K562 (cell line): ENCODE measurements at regions not wholly inside any gene's neighbourhood (a gene's known extent, or its start where the extent isn't known, plus 50 kb on each side); places are given as distances from the start of the nearest gene placed in this dataset.

Experiments used
- ATAC-seq: fragments of 200-7000 bp; cut with Tn5 transposase; 3 replicates; pipeline ENCODE4 v1.9.1; 2020; ENCODE audit warnings: moderate library complexity
- BruUV-seq: library from RNA; stranded (reverse); fragments of 400-500 nt; replicated peaks from 2 replicates; lab custom pipeline; 2021; lab: Mats Ljungman, UMichigan
- CTCF ChIA-PET: fragments of 300-600 bp; formaldehyde crosslinking; extraction: SDS; loops from one replicate; lab custom pipeline; 2021; ENCODE audit warnings: low intra/inter-chr PET ratio; lab: Yijun Ruan, JAX
- POLR2A ChIA-PET: fragments of 300-600, 350-650 bp; sonication (Branson Sonifier 250); formaldehyde crosslinking; extraction: SDS; loops from one replicate; lab custom pipeline; 2021; ENCODE audit warnings: antibody characterized with exemption, inconsistent platforms; lab: Yijun Ruan, JAX
- DNase-seq, 4 experiments: peaks; one replicate each; pipeline versions ENCODE4 v3.0.0 to v3.0.0-alpha.2; 2011 to 2018; ENCODE audit warnings: low spot score in 3 of 4, mixed read lengths in 3 of 4; ENCODE audit errors: extremely low read depth in 1 of 4
- FAIRE-seq: peaks from 2 replicates; lab custom pipeline; 2011; peaks lifted over from hg19 to GRCh38; lab: Jason Lieb, UNC
- H2AFZ ChIP-seq: 2 replicates; pipeline ENCODE4 v1.6.0; 2011; ENCODE audit warnings: low read depth, low read length, control low read depth, inconsistent platforms
- H3K27ac ChIP-seq: fragments of 200-600 bp; 3 replicates; pipeline ENCODE4 v1.8.0; 2011; ENCODE audit warnings: low read depth, mild to moderate bottlenecking, control low read depth, inconsistent platforms, low read length, moderate library complexity, mixed read lengths; ENCODE audit errors: extremely low read depth
- H3K27me3 ChIP-seq, 2 experiments: fragments of 300-600 bp in 1 of 2; 2 replicates in 1 of 2; 3 replicates in 1 of 2; pipeline versions ENCODE4 v1.6.0 to v1.8.0; 2011; ENCODE audit warnings: inconsistent platforms in 2 of 2, low read length in 2 of 2, mild to moderate bottlenecking in 1 of 2, mixed read lengths in 1 of 2, moderate library complexity in 1 of 2; ENCODE audit not compliant: control insufficient read depth in 2 of 2, insufficient read depth in 2 of 2
- H3K36me3 ChIP-seq: fragments of 300-600 bp; 3 replicates; pipeline ENCODE4 v1.8.0; 2011; ENCODE audit warnings: mild to moderate bottlenecking, low read length, inconsistent platforms; ENCODE audit not compliant: control insufficient read depth, insufficient read depth
- H3K4me1 ChIP-seq, 2 experiments: fragments of 200-600 bp in 1 of 2; replicated peaks in 1 of 2; 2 replicates in 1 of 2; 3 replicates in 1 of 2; pipeline versions ENCODE4 v1.5.1 to v1.8.0; 2011; ENCODE audit warnings: inconsistent platforms in 2 of 2, low read length in 2 of 2, mild to moderate bottlenecking in 1 of 2, mixed read lengths in 1 of 2, moderate library complexity in 1 of 2; ENCODE audit not compliant: control insufficient read depth in 2 of 2, insufficient read depth in 2 of 2
- H3K4me2 ChIP-seq: 2 replicates; pipeline ENCODE4 v1.6.1; 2011; ENCODE audit warnings: low read length, control low read depth, inconsistent platforms, mixed read lengths; ENCODE audit not compliant: insufficient read depth
- H3K4me3 ChIP-seq: fragments of 200-600 bp; sonication (generic), shearing (Covaris generic); 2 replicates; pipeline ENCODE4 v1.5.1; 2016; ENCODE audit warnings: control low read depth, inconsistent platforms
- H3K79me2 ChIP-seq: fragments of 200-600 bp; 3 replicates; pipeline ENCODE4 v1.8.0; 2011; ENCODE audit warnings: low read length, inconsistent platforms; ENCODE audit not compliant: control insufficient read depth, insufficient read depth
- H3K9ac ChIP-seq, 2 experiments: 2 replicates each; pipeline versions ENCODE4 v1.6.0 to v1.6.1; 2011; ENCODE audit warnings: low read depth in 2 of 2, low read length in 2 of 2, control low read depth in 1 of 2, inconsistent platforms in 1 of 2, mild to moderate bottlenecking in 1 of 2, mixed read lengths in 1 of 2; ENCODE audit not compliant: insufficient read depth in 1 of 2
- H3K9me1 ChIP-seq: one replicate; pipeline ENCODE4 v1.6.0; 2011; ENCODE audit warnings: inconsistent platforms, mild to moderate bottlenecking, low read length, moderate library complexity; ENCODE audit not compliant: control insufficient read depth, insufficient read depth
- H3K9me3 ChIP-seq: replicated peaks from 2 replicates; pipeline ENCODE4 v1.5.1; 2011; ENCODE audit warnings: low read depth, low read length, inconsistent platforms; ENCODE audit not compliant: control insufficient read depth, insufficient read depth
- H4K20me1 ChIP-seq: replicated peaks from 2 replicates; pipeline ENCODE4 v1.6.1; 2011; ENCODE audit warnings: low read length, inconsistent platforms, mixed read lengths; ENCODE audit not compliant: control insufficient read depth, insufficient read depth
- BHLHE40 ChIP-seq: IDR thresholded peaks from 2 replicates; pipeline ENCODE4 v1.6.1; 2011; ENCODE audit warnings: low read length, improper control_type of control experiment
- CTCF ChIP-seq, 3 experiments: IDR thresholded peaks in 2 of 3; conservative IDR thresholded peaks in 1 of 3; 2 replicates each; pipeline ENCODE4 v1.5.1; 2011 to 2012; ENCODE audit warnings: low read length in 3 of 3, mild to moderate bottlenecking in 3 of 3, control low read depth in 2 of 3, improper control_type of control experiment in 1 of 3, inconsistent platforms in 1 of 3, low read depth in 1 of 3, mixed read lengths in 1 of 3, moderate library complexity in 1 of 3; ENCODE audit not compliant: insufficient read depth in 2 of 3
- ETV6 ChIP-seq, 3 experiments: fragments of 150-350 bp in 1 of 3; sonication (generic) in 1 of 3; formaldehyde crosslinking in 1 of 3; IDR thresholded peaks; 2 replicates each; pipeline versions ENCODE4 v1.6.1 to v1.8.0; 2014 to 2022; ENCODE audit warnings: borderline replicate concordance in 2 of 3, low read depth in 2 of 3, antibody characterized with exemption in 1 of 3, low read length in 1 of 3, mild to moderate bottlenecking in 1 of 3, missing genetic modification reagents in 1 of 3
- GTF2E2 ChIP-seq: fragments of 200-800 bp; sonication (Bioruptor generic); IDR thresholded peaks from 2 replicates; pipeline ENCODE4 v1.6.1; 2016; ENCODE audit warnings: missing genetic modification characterization, missing compliant biosample characterization
- MEF2A ChIP-seq: IDR thresholded peaks from 2 replicates; pipeline ENCODE4 v1.6.1; 2011; ENCODE audit warnings: low read depth, mild to moderate bottlenecking, low read length, moderate library complexity; ENCODE audit not compliant: control insufficient read depth
- NFRKB ChIP-seq: fragments of 450-650 bp; IDR thresholded peaks from 2 replicates; pipeline ENCODE4 v1.6.1; 2016; ENCODE audit warnings: low read depth
- NONO ChIP-seq, 2 experiments: fragments of 200-400 bp in 1 of 2; fragments of 450-650 bp in 1 of 2; formaldehyde crosslinking in 1 of 2; IDR thresholded peaks; 2 replicates each; pipeline ENCODE4 v1.6.1; 2017; ENCODE audit warnings: low read depth in 2 of 2, mild to moderate bottlenecking in 2 of 2, moderate library complexity in 2 of 2, low read length in 1 of 2
- NR2F6 ChIP-seq: fragments of 450-650 bp; formaldehyde crosslinking; IDR thresholded peaks from 2 replicates; pipeline ENCODE4 v1.4.0; 2020; ENCODE audit warnings: mild to moderate bottlenecking
- PURB ChIP-seq: sonication (generic); formaldehyde crosslinking; IDR thresholded peaks from 2 replicates; pipeline ENCODE4 v1.9.0; 2021; ENCODE audit warnings: low read depth, mild to moderate bottlenecking, missing genetic modification reagents
- SNRNP70 ChIP-seq: fragments of 200-400 bp; formaldehyde crosslinking; optimal IDR thresholded peaks from 2 replicates; pipeline ENCODE3; 2017; ENCODE audit warnings: low read depth, low read length
- THRB ChIP-seq: fragments of 450-650 bp; formaldehyde crosslinking; conservative IDR thresholded peaks from 2 replicates; pipeline ENCODE4 v1.4.0; 2022; ENCODE audit warnings: mild to moderate bottlenecking, missing genetic modification characterization
- U2AF1 ChIP-seq: fragments of 200-400 bp; formaldehyde crosslinking; optimal IDR thresholded peaks from 2 replicates; pipeline ENCODE3; 2017; ENCODE audit warnings: mild to moderate bottlenecking, low read depth, low read length, moderate library complexity
- U2AF2 ChIP-seq: fragments of 200-400 bp; formaldehyde crosslinking; optimal IDR thresholded peaks from 2 replicates; pipeline ENCODE3; 2017; ENCODE audit warnings: low read depth, mild to moderate bottlenecking, low read length
- ZNF311 ChIP-seq: fragments of 250-450 bp; sonication (Bioruptor Pico); IDR thresholded peaks from 2 replicates; pipeline ENCODE4 v1.4.0; 2020; ENCODE audit warnings: mild to moderate bottlenecking, moderate library complexity
- WGBS: fragments of 100-300 bp; shearing (Covaris generic); methylation state at CpG from one replicate; pipeline ENCODE4 v1.1.6; 2016; ENCODE audit warnings: low coverage, mixed read lengths; ENCODE audit not compliant: insufficient coverage; ENCODE audit errors: missing lambda C conversion rate; 5-methylcytosine and 5-hydroxymethylcytosine counted together
- in situ Hi-C: fragments of 300-500 bp; cut with MboI; formaldehyde crosslinking; loops from 4 replicates; pipeline ENCODE4 v1.15.0; 2018; ENCODE audit warnings: inconsistent platforms, mixed read lengths
- intact Hi-C: fragments of 100-400 bp; cut with micrococcal nuclease; formaldehyde crosslinking; loops from 2 replicates; pipeline ENCODE4 v1.14.2; 2022

GRCh38 chr4:181770971-181771370 lies 472.2 kb upstream of the TENM3 start:
- FAIRE-seq: no peak
- Histone ChIP-seq H3K4me2 (no peak overlapping the region), H4K20me1 (no peaks in the 10 kb centered on the region), H2AFZ (no peak overlapping the region), H3K4me1 (no peaks in the 10 kb centered on the region), H3K27ac (no peak overlapping the region), H3K4me3 (no peak overlapping the region), H3K9me3 (no peaks in the 10 kb centered on the region), H3K79me2 (no peaks in the 10 kb centered on the region), H3K27me3 (no peaks in the 10 kb centered on the region), H3K9me1 (no peaks in the 10 kb centered on the region), H3K9ac (no peak overlapping the region), H3K36me3 (no peaks in the 10 kb centered on the region)
- ATAC-seq: no peak
- 0% methylated on average over 1 of the region's 1 CpG for WGBS
- no TSS peak for BruUV-seq
- no peak for DNase-seq
- POLR2A ChIA-PET: no interaction called here
- intact Hi-C loops (no loop called here), in situ Hi-C loops (no loop called here)
- TF ChIP-seq NONO (IDR thresholded peaks at IDR 0.05; ENCODE audit: low read depth in 2 of 2, low read length in 1 of 2) (no peak), ZNF311 (CRISPR knock-in tag) (no peak), NR2F6 (CRISPR knock-in tag) (no peak), PURB (no peak), CTCF (IDR thresholded peaks at IDR 0.05 in 2 of 3, conservative IDR thresholded peaks at IDR 0.05 in 1 of 3; ENCODE audit: insufficient read depth in 2 of 3, low read depth in 1 of 3, low read length in 3 of 3) (no peak), U2AF1 (no peak), NFRKB (no peak), U2AF2 (no peak), ETV6 (IDR thresholded peaks at IDR 0.05; ENCODE audit: borderline replicate concordance in 1 of 2, low read depth in 2 of 2, low read length in 1 of 2) (no peak), ETV6 (CRISPR knock-in tag; IDR thresholded peaks at IDR 0.05; ENCODE audit: borderline replicate concordance) (no peak), GTF2E2 (tag) (no peak), SNRNP70 (no peak), THRB (CRISPR knock-in tag) (no peak), MEF2A (no peak), BHLHE40 (no peak)
- CTCF ChIA-PET: no interaction called here
